ENCODE measurements at regions not wholly inside any gene's neighbourhood (a gene's known extent, or its start where the extent isn't known, plus 50 kb on each side); places are given as distances from the start of the nearest gene placed in this dataset.

- no peak for TF ChIP-seq REST (IDR thresholded peaks at IDR 0.05; ENCODE audit: low read depth)
- no peak for TF ChIP-seq USF1 (IDR thresholded peaks at IDR 0.05)
- TF ChIP-seq FOXM1 (IDR thresholded peaks at IDR 0.05; ENCODE audit: borderline replicate concordance, low read depth), result no peak
- TF ChIP-seq EP300 (IDR thresholded peaks at IDR 0.05; ENCODE audit: borderline replicate concordance), result no peak
- no peak for TF ChIP-seq CEBPB (IDR thresholded peaks at IDR 0.05)
- TF ChIP-seq TAF1 (IDR thresholded peaks at IDR 0.05; ENCODE audit: low read depth), result no peak
- no peak for TF ChIP-seq YY1 (IDR thresholded peaks at IDR 0.05; ENCODE audit: low read depth)
- no peak for TF ChIP-seq MAX (IDR thresholded peaks at IDR 0.05)
- TF ChIP-seq TCF12 (IDR thresholded peaks at IDR 0.05; ENCODE audit: low read depth), result no peak
- TF ChIP-seq RAD21 (IDR thresholded peaks at IDR 0.05; ENCODE audit: low read depth), result no peak
- no peak for TF ChIP-seq NFIC (IDR thresholded peaks at IDR 0.05)
- TF ChIP-seq TEAD4 (IDR thresholded peaks at IDR 0.05), result no peak
- no peak for TF ChIP-seq CREB1 (IDR thresholded peaks at IDR 0.05; ENCODE audit: low read depth)
These were observed 491.7 kb downstream of the SETD4 start for GRCh38 chr21:35568643-35569042.

Data from Ishikawa (cell line).